ENCODE measurements at regions not wholly inside any gene's neighbourhood (a gene's known extent, or its start where the extent isn't known, plus 50 kb on each side); places are given as distances from the start of the nearest gene placed in this dataset.
"Not testable (repeated sequence)": the region's sequence is repeated elsewhere in the genome, so short reads cannot be mapped to it uniquely, and the experiment has no call there.

DNA sequence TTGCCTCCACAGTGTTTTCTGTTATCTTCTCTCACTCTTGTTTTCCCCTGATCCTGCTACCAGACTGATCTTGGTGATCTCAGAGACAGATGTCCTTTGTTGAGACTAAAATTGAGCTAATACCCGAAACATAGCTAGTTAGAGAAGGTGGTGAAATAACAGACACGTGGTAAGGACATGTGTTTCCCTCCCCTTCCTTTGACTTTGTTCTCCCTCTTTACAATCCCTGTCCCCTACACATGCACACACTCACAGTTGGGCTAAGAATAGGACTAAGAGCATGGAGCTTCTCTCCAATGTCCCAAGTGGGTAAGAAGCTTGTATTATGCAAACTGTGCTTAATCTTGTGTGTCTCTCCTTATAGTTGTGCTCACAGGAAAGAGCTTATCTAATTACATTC, 1603.0 kb upstream of the C9orf72 start:
- no peak for ATAC-seq (ENCODE audit: low FRiP score)
- TF ChIP-seq, protein P1, sequence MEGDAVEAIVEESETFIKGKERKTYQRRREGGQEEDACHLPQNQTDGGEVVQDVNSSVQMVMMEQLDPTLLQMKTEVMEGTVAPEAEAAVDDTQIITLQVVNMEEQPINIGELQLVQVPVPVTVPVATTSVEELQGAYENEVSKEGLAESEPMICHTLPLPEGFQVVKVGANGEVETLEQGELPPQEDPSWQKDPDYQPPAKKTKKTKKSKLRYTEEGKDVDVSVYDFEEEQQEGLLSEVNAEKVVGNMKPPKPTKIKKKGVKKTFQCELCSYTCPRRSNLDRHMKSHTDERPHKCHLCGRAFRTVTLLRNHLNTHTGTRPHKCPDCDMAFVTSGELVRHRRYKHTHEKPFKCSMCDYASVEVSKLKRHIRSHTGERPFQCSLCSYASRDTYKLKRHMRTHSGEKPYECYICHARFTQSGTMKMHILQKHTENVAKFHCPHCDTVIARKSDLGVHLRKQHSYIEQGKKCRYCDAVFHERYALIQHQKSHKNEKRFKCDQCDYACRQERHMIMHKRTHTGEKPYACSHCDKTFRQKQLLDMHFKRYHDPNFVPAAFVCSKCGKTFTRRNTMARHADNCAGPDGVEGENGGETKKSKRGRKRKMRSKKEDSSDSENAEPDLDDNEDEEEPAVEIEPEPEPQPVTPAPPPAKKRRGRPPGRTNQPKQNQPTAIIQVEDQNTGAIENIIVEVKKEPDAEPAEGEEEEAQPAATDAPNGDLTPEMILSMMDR (IDR thresholded peaks at IDR 0.05), result no peak
- DNase-seq (ENCODE audit: low spot score), result no peak

DNA sequence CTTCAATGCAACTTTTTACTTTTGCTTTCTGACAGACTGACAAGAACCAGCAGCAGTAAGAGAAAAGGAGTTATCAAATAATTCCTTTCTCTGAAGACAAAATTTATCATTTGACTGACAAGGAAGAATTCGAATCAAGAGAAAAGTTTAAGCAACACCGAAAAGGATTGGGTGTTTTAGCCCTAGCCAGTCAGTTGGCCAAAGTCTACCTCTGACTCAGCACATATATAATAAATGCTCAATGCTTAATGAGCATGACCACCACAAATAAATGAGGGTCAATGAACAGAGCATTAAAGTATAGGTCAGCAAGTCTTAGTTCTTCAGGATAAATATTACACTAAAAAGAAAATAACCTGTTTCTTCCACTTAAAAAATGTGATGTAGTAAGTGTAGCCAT, 1603.5 kb upstream of the C9orf72 start:
- TF ChIP-seq, protein P1 (IDR thresholded peaks at IDR 0.05), result no peak
- no peak for ATAC-seq (ENCODE audit: low FRiP score)
- DNase-seq (ENCODE audit: low spot score), result no peak

- no peak for ATAC-seq (ENCODE audit: low FRiP score)
These were observed 1610.7 kb upstream of the C9orf72 start for GRCh38 chr9:29183971-29184370.

DNA sequence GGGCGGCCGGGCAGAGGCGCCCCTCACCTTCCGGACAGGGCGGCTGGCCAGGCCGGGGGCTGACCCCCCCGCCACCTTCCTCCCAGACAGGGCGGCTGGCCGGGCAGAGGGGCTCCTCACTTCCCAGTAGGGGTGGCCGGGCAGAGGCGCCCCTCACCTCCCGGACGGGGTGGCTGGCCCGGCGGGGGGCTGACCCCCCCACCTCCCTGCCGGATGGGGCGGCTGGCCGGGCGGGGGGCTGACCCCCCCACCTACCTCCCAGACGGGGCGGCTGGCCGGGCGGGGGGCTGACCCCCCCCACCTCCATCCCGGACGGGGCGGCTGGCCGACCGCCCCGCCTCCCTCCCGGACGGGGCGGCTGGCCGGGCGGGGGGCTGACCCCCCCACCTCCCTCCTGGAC, 1615.5 kb upstream of the C9orf72 start:
- not testable (repeated sequence) for ATAC-seq (ENCODE audit: low FRiP score); DNase-seq (ENCODE audit: low spot score)

More at GRCh38 chr9:29183971-29184370, 1610.7 kb upstream of the C9orf72 start:
- DNase-seq (ENCODE audit: low spot score), result no peak
- TF ChIP-seq, protein P1 (IDR thresholded peaks at IDR 0.05), result no peak

DNA sequence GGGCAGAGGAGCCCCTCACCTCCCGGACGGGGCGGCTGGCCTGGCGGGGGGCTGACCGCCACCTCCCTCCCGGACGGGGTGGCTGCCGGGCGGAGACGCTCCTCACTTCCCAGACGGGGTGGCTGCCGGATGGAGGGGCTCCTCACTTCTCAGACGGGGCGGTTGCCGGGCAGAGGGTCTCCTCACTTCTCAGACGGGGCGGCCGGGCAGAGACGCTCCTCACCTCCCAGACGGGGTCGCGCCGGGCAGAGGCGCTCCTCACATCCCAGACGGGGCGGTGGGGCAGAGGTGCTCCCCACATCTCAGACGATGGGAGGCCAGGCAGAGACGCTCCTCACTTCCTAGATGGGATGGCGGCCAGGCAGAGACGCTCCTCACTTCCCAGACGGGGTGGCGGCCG, 1615.9 kb upstream of the C9orf72 start:
- ATAC-seq (ENCODE audit: low FRiP score); DNase-seq (ENCODE audit: low spot score): not testable (repeated sequence)

DNA sequence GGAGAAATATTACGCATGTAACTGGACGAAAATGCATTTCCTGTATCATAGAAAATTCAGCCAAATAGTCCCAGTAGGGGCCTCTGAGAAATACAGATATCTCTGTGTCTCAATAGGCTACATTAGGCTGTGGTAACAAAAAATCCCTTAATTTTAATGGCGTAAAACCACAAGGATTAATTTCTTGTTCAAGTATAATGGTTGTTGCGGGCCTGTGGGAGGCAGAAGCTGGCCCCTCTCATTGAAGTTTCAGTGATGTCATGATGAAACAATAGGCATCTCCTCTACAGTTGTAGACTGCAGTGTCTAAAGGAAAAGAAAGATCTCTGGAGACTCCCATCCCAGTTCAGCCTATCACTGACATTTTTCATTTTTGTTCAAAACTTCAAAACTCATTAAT, 1625.6 kb upstream of the C9orf72 start:
- TF ChIP-seq, protein P1 (IDR thresholded peaks at IDR 0.05), result no peak
- no peak for ATAC-seq (ENCODE audit: low FRiP score)
- DNase-seq (ENCODE audit: low spot score), result no peak

DNA sequence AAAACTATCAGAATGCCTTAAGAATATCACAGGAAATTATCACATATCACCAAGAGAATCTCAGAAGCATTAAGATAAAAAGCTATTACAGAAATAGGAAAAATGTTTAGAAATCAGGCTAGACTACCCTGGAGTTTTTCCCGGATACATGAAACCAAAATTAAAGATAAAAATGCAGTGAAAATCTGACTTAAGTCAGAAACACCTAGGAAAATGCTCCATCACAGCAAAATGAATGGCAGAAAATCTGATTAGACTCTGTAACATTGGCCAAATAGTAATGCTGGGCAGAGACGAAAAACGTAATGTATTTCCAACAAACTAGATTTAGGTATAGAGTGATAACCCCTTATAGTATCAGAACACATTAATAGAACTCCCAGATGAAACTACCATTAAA, 1626.7 kb upstream of the C9orf72 start:
- ATAC-seq (ENCODE audit: low FRiP score), result no peak
- TF ChIP-seq, protein P1 (IDR thresholded peaks at IDR 0.05), result no peak

DNA sequence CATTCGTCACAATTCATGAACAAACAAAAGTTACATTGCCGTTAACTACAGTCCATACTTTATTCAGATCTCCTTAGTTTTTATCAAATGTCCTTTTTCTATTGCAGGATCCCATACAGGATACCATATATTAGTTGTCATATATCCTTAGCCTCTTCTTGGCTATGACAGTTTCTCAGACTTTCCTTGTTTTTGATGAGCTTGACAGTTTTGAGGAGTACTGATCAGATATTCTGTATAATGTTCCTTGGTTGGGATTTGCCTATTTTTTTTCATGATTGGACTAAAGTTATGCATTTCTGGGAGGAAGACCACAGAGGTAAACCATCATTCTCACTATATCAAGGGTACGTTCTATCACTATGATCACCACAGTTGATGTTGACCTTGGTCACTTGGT, 1627.4 kb upstream of the C9orf72 start:
- TF ChIP-seq, protein P1 (IDR thresholded peaks at IDR 0.05), result no peak
- no peak for ATAC-seq (ENCODE audit: low FRiP score)
- DNase-seq (ENCODE audit: low spot score), result no peak

More for the DNA sequence above, 1626.7 kb upstream of the C9orf72 start:
- no peak for DNase-seq (ENCODE audit: low spot score)
